IMR-90 (cell line): ENCODE measurements at regions not wholly inside any gene's neighbourhood (a gene's known extent, or its start where the extent isn't known, plus 50 kb on each side); places are given as distances from the start of the nearest gene placed in this dataset.

ENCODE experiments used
- ATAC-seq: fragments of 200-7000 bp; cut with Tn5 transposase; 2 replicates; pipeline ENCODE4 v1.9.1; 2020; ENCODE audit warnings: low read depth, mild to moderate bottlenecking, moderate library complexity
- BruUV-seq: library from RNA; stranded (reverse); fragments of 400-500 nt; replicated peaks from 2 replicates; lab custom pipeline; 2021; lab: Mats Ljungman, UMichigan
- CTCF ChIA-PET: fragments of 300-600 bp; formaldehyde crosslinking; extraction: SDS; loops from one replicate; lab custom pipeline; 2021; ENCODE audit warnings: antibody characterized with exemption; lab: Yijun Ruan, JAX
- POLR2A ChIA-PET: fragments of 300-600 bp; sonication (Branson Sonifier 250); formaldehyde crosslinking; loops from one replicate; lab custom pipeline; 2022; ENCODE audit warnings: antibody characterized with exemption; ENCODE audit not compliant: unreplicated experiment; lab: Charles Lee
- DNase-seq: peaks from one replicate; pipeline ENCODE4 v3.0.0; 2013
- H2AFZ ChIP-seq: replicated peaks from 2 replicates; pipeline ENCODE3; 2013; ENCODE audit warnings: low read length, mild to moderate bottlenecking; ENCODE audit not compliant: poor library complexity
- H2AK5ac ChIP-seq: 2 replicates; pipeline ENCODE4 v1.6.1; 2013; ENCODE audit warnings: low read depth, low read length, inconsistent platforms
- H2AK9ac ChIP-seq: replicated peaks from 2 replicates; pipeline ENCODE3; 2013; ENCODE audit warnings: mild to moderate bottlenecking, low read depth, low read length, moderate library complexity; ENCODE audit not compliant: poor library complexity
- H2BK120ac ChIP-seq: 2 replicates; pipeline ENCODE4 v1.6.1; 2013; ENCODE audit warnings: low read depth, low read length, inconsistent platforms
- H2BK15ac ChIP-seq: 3 replicates; pipeline ENCODE4 v1.6.1; 2013; ENCODE audit warnings: low read depth, low read length, inconsistent platforms
- H2BK20ac ChIP-seq: 2 replicates; pipeline ENCODE4 v1.6.1; 2013; ENCODE audit warnings: low read depth, mild to moderate bottlenecking, inconsistent platforms, low read length, moderate library complexity
- H2BK5ac ChIP-seq: 2 replicates; pipeline ENCODE4 v1.6.1; 2013; ENCODE audit warnings: mild to moderate bottlenecking, low read depth, low read length, inconsistent platforms; ENCODE audit not compliant: poor library complexity, severe bottlenecking
- H3K14ac ChIP-seq: replicated peaks from 2 replicates; pipeline ENCODE4 v1.6.1; 2013; ENCODE audit warnings: low read depth, low read length, inconsistent platforms
- H3K18ac ChIP-seq: 2 replicates; pipeline ENCODE4 v1.6.1; 2013; ENCODE audit warnings: low read depth, low read length, control low read depth
- H3K23ac ChIP-seq: 2 replicates; pipeline ENCODE4 v1.6.1; 2013; ENCODE audit warnings: low read depth, low read length, inconsistent platforms
- H3K27ac ChIP-seq: 2 replicates; pipeline ENCODE4 v1.5.1; 2013; ENCODE audit warnings: mild to moderate bottlenecking, control low read depth, low read length; ENCODE audit not compliant: insufficient read depth
- H3K27me3 ChIP-seq: 2 replicates; pipeline ENCODE4 v1.6.1; 2013; ENCODE audit warnings: low read length; ENCODE audit not compliant: control insufficient read depth, insufficient read depth
- H3K36me3 ChIP-seq: 2 replicates; pipeline ENCODE4 v1.6.1; 2013; ENCODE audit warnings: low read length, mixed read lengths; ENCODE audit not compliant: control insufficient read depth, insufficient read depth
- H3K4ac ChIP-seq: 2 replicates; pipeline ENCODE4 v1.6.1; 2013; ENCODE audit warnings: low read depth, low read length, inconsistent platforms
- H3K4me1 ChIP-seq: 2 replicates; pipeline ENCODE4 v1.6.1; 2013; ENCODE audit warnings: low read length, mixed read lengths; ENCODE audit not compliant: control insufficient read depth, insufficient read depth
- H3K4me2 ChIP-seq: 2 replicates; pipeline ENCODE4 v1.6.1; 2013; ENCODE audit warnings: low read depth, mild to moderate bottlenecking, control low read depth, low read length, moderate library complexity
- H3K4me3 ChIP-seq: 2 replicates; pipeline ENCODE4 v1.5.1; 2013; ENCODE audit warnings: low read depth, mild to moderate bottlenecking, control low read depth, low read length, moderate library complexity; ENCODE audit not compliant: insufficient read depth
- H3K56ac ChIP-seq: 2 replicates; pipeline ENCODE4 v1.6.1; 2013; ENCODE audit warnings: low read length, inconsistent platforms; ENCODE audit not compliant: insufficient read depth; ENCODE audit errors: extremely low read depth
- H3K79me1 ChIP-seq, 2 experiments: 2 replicates each; pipeline ENCODE4 v1.6.1; 2013; ENCODE audit warnings: low read length in 2 of 2, inconsistent platforms in 1 of 2, low read depth in 1 of 2
- H3K9ac ChIP-seq: 2 replicates; pipeline ENCODE4 v1.6.1; 2013; ENCODE audit warnings: low read depth, low read length, control low read depth
- H3K9me1 ChIP-seq: 2 replicates; pipeline ENCODE4 v1.6.1; 2013; ENCODE audit warnings: low read length, inconsistent platforms; ENCODE audit not compliant: insufficient read depth
- H3K9me3 ChIP-seq: 2 replicates; pipeline ENCODE4 v1.6.1; 2013; ENCODE audit warnings: low read length; ENCODE audit not compliant: control insufficient read depth, insufficient read depth
- H4K20me1 ChIP-seq: 2 replicates; pipeline ENCODE4 v1.6.1; 2013; ENCODE audit warnings: low read length, inconsistent platforms; ENCODE audit not compliant: insufficient read depth
- H4K5ac ChIP-seq: 2 replicates; pipeline ENCODE4 v1.6.1; 2013; ENCODE audit warnings: mild to moderate bottlenecking, low read depth, low read length, control low read depth
- H4K8ac ChIP-seq, 2 experiments: 2 replicates each; pipeline ENCODE4 v1.6.1; 2013; ENCODE audit warnings: low read depth in 2 of 2, low read length in 2 of 2, control low read depth in 1 of 2, inconsistent platforms in 1 of 2
- H4K91ac ChIP-seq: 2 replicates; pipeline ENCODE4 v1.6.1; 2013; ENCODE audit warnings: low read depth, low read length, inconsistent platforms; ENCODE audit not compliant: insufficient read depth
- BHLHE40 ChIP-seq: fragments of 150-350 bp; IDR thresholded peaks from 2 replicates; pipeline ENCODE4 v1.6.1; 2016; ENCODE audit warnings: mild to moderate bottlenecking, low read depth, low read length
- CEBPB ChIP-seq: IDR thresholded peaks from 2 replicates; pipeline ENCODE4 v1.6.1; 2012; ENCODE audit warnings: low read depth, low read length, improper control_type of control experiment
- CHD1 ChIP-seq: IDR thresholded peaks from 2 replicates; pipeline ENCODE4 v1.6.1; 2012; ENCODE audit warnings: low read depth, low read length, improper control_type of control experiment
- CTCF ChIP-seq: conservative IDR thresholded peaks from 2 replicates; pipeline ENCODE4 v1.5.1; 2012; ENCODE audit warnings: mild to moderate bottlenecking, low read depth, low read length, improper control_type of control experiment
- ELK1 ChIP-seq: fragments of 150-350 bp; IDR thresholded peaks from 2 replicates; pipeline ENCODE4 v1.6.1; 2016; ENCODE audit warnings: low read depth, mild to moderate bottlenecking, low read length, moderate library complexity, borderline replicate concordance
- FOS ChIP-seq: fragments of 150-350 bp; IDR thresholded peaks from 2 replicates; pipeline ENCODE4 v1.6.1; 2016; ENCODE audit warnings: low read depth, low read length
- MAFK ChIP-seq: IDR thresholded peaks from 2 replicates; pipeline ENCODE4 v1.6.1; 2012; ENCODE audit warnings: low read depth, low read length, improper control_type of control experiment
- MAZ ChIP-seq: IDR thresholded peaks from 2 replicates; pipeline ENCODE4 v1.6.1; 2012; ENCODE audit warnings: low read depth, mild to moderate bottlenecking, low read length, improper control_type of control experiment, moderate library complexity, borderline replicate concordance
- MXI1 ChIP-seq: IDR thresholded peaks from 2 replicates; pipeline ENCODE4 v1.6.1; 2012; ENCODE audit warnings: low read depth, mild to moderate bottlenecking, low read length, moderate library complexity, borderline replicate concordance
- NFE2L2 ChIP-seq: fragments of 150-350 bp; IDR thresholded peaks from 2 replicates; pipeline ENCODE4 v1.6.1; 2016; ENCODE audit warnings: low read depth, mild to moderate bottlenecking, low read length
- POLR2A ChIP-seq: IDR thresholded peaks from 2 replicates; pipeline ENCODE4 v1.6.1; 2012; ENCODE audit warnings: mild to moderate bottlenecking, low read depth, low read length
- RAD21 ChIP-seq: IDR thresholded peaks from 2 replicates; pipeline ENCODE4 v1.6.1; 2012; ENCODE audit warnings: low read length, improper control_type of control experiment
- RCOR1 ChIP-seq: IDR thresholded peaks from 2 replicates; pipeline ENCODE4 v1.6.1; 2012; ENCODE audit warnings: mild to moderate bottlenecking, low read length, improper control_type of control experiment; ENCODE audit not compliant: insufficient replicate concordance
- RFX5 ChIP-seq: IDR thresholded peaks from 2 replicates; pipeline ENCODE4 v1.8.0; 2012; ENCODE audit warnings: low read depth, mild to moderate bottlenecking, low read length, moderate library complexity
- SMC3 ChIP-seq: fragments of 150-350 bp; IDR thresholded peaks from 2 replicates; pipeline ENCODE4 v1.6.1; 2016; ENCODE audit warnings: low read depth, mild to moderate bottlenecking, antibody characterized with exemption, low read length, moderate library complexity
- USF2 ChIP-seq: fragments of 150-350 bp; IDR thresholded peaks from 2 replicates; pipeline ENCODE4 v1.6.1; 2017; ENCODE audit warnings: mild to moderate bottlenecking, antibody characterized with exemption, low read length, low read depth
- WGBS, 2 experiments: methylation state at CpG; one replicate each; pipeline versions ENCODE4 v1.1.5 to v1.1.7; 2013; ENCODE audit warnings: missing lambda C conversion rate in 2 of 2; ENCODE audit not compliant: insufficient read length in 1 of 2; ENCODE audit errors: extremely low coverage in 2 of 2; 5-methylcytosine and 5-hydroxymethylcytosine counted together
- dilution Hi-C: fragments of 300-500 bp; cut with HindIII; formaldehyde crosslinking; loops from one replicate; pipeline ENCODE4 v1.14.3; 2018; ENCODE audit warnings: low sequenced_read_pairs; ENCODE audit not compliant: unreplicated experiment
- in situ Hi-C: fragments of 300-500 bp; cut with MboI; formaldehyde crosslinking; loops from 3 replicates; pipeline ENCODE4 v1.14.3; 2019; ENCODE audit warnings: low sequenced_read_pairs, inconsistent platforms, mixed read lengths
- intact Hi-C: fragments of 100-400 bp; cut with micrococcal nuclease; formaldehyde crosslinking; loops from 2 replicates; pipeline ENCODE4 v1.10.0; 2022

DNA sequence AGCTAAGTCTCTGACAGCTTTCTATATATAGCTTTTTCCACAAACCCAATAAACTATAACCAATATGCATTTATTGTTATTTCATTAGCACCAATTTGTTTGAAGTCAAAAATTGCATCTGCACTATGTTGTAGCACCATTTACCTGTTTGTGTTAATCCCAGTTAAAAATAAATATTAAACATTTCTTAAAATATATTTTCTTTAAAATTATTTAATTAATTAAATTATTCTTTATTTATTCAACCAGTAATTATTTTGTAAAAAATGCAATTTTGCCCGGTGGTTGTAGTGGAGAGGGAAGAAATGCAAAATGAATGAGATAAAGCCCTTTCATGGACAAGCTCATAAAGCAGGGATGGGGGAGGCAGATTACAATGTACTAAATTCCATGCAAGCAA lies 1257.9 kb downstream of the PCDH17 start:
- no peak overlapping the region for H3K27ac ChIP-seq
- H4K20me1 ChIP-seq: no peaks in the 10 kb centered on the region
- ATAC-seq (no peak), DNase-seq (no peak)
- in situ Hi-C loops (no loop called here), dilution Hi-C loops (no loop called here), intact Hi-C loops (no loop called here)
- no peak overlapping the region for H2BK20ac ChIP-seq
- H3K27me3 ChIP-seq: no peaks in the 10 kb centered on the region
- TF ChIP-seq MAFK (no peak), USF2 (no peak), BHLHE40 (no peak), SMC3 (no peak), CHD1 (no peak), MAZ (no peak), NFE2L2 (no peak), FOS (no peak), ELK1 (no peak), MXI1 (no peak), RCOR1 (no peak), RAD21 (no peak), POLR2A (no peak), CEBPB (no peak), RFX5 (no peak), CTCF (no peak)
- no peaks in the 10 kb centered on the region for H3K79me1 ChIP-seq
- H3K4me1 ChIP-seq: no peaks in the 10 kb centered on the region
- H3K4me2 ChIP-seq: no peak overlapping the region
- no peak overlapping the region for H4K8ac ChIP-seq
- H3K23ac ChIP-seq: no peak overlapping the region
- POLR2A ChIA-PET: no interaction called here
- H4K91ac ChIP-seq: no peak overlapping the region
- H3K56ac ChIP-seq: no peak overlapping the region
- H3K4me3 ChIP-seq: no peak overlapping the region
- no peak overlapping the region for H3K4ac ChIP-seq
- no peak overlapping the region for H2BK5ac ChIP-seq
- no CpG with 5 or more reads among the region's 1 CpG for WGBS, 2 experiments
- no peak overlapping the region for H2BK15ac ChIP-seq
- H3K14ac ChIP-seq: no peak overlapping the region
- H3K9me1 ChIP-seq: no peaks in the 10 kb centered on the region
- H3K9ac ChIP-seq: no peak overlapping the region
- CTCF ChIA-PET: no interaction called here
- no peak overlapping the region for H4K5ac ChIP-seq
- no peak overlapping the region for H2AK5ac ChIP-seq
- BruUV-seq: no TSS peak
- no peak overlapping the region for H2AK9ac ChIP-seq
- H3K9me3 ChIP-seq: no peaks in the 10 kb centered on the region
- H2AFZ ChIP-seq: no peak overlapping the region
- H3K18ac ChIP-seq: no peak overlapping the region
- H2BK120ac ChIP-seq: no peak overlapping the region
- no peaks in the 10 kb centered on the region for H3K36me3 ChIP-seq
